ENCODE measurements at regions not wholly inside any gene's neighbourhood (a gene's known extent, or its start where the extent isn't known, plus 50 kb on each side); places are given as distances from the start of the nearest gene placed in this dataset.

GRCh38 chr10:33783078-33783477, 448.6 kb upstream of the NRP1 start:
- Histone ChIP-seq H3K27me3 (ENCODE audit: control insufficient read depth, insufficient read depth, low read length) (no peaks in the 10 kb centered on the region), H3K27ac (ENCODE audit: insufficient read depth, low read length) (no peak overlapping the region), H3K4me2 (ENCODE audit: extremely low read depth, insufficient read depth, low read length) (no peak overlapping the region), H3K36me3 (ENCODE audit: control insufficient read depth, insufficient read depth, low read length) (no peaks in the 10 kb centered on the region), H3K4me1 (ENCODE audit: control insufficient read depth, extremely low read depth, insufficient read depth, low read length) (no peaks in the 10 kb centered on the region), H3K9ac (ENCODE audit: insufficient read depth, low read length) (no peak overlapping the region), H3K4me3 (replicated peaks in 1 of 4; ENCODE audit: control extremely low read depth in 1 of 4, insufficient read depth in 1 of 4, low read depth in 3 of 4, low read length in 4 of 4) (no peak overlapping the region), H3K79me2 (ENCODE audit: control insufficient read depth, insufficient read depth, low read length) (no peaks in the 10 kb centered on the region), H4K20me1 (ENCODE audit: control insufficient read depth, extremely low read depth, insufficient read depth, low read length) (no peaks in the 10 kb centered on the region), H2AFZ (ENCODE audit: low read length) (no peak overlapping the region), H3K9me3 (ENCODE audit: control insufficient read depth, insufficient read depth, low read depth, low read length) (no peaks in the 10 kb centered on the region)
- no peak for DNase-seq (ENCODE audit: low read depth in 2 of 2)
- TF ChIP-seq EZH2 (IDR thresholded peaks at IDR 0.05; ENCODE audit: low read length, missing control alignments) (no peak), CTCF (conservative IDR thresholded peaks at IDR 0.05 in 1 of 2, IDR thresholded peaks at IDR 0.05 in 1 of 2; ENCODE audit: low read depth in 1 of 2, low read length in 2 of 2) (no peak)

- no peak for DNase-seq (ENCODE audit: low read depth in 2 of 2)
- H3K9ac ChIP-seq (ENCODE audit: insufficient read depth, low read length): no peak overlapping the region
- H4K20me1 ChIP-seq (ENCODE audit: control insufficient read depth, extremely low read depth, insufficient read depth, low read length): no peaks in the 10 kb centered on the region
- H3K9me3 ChIP-seq (ENCODE audit: control insufficient read depth, insufficient read depth, low read depth, low read length): no peaks in the 10 kb centered on the region
- no peaks in the 10 kb centered on the region for H3K4me1 ChIP-seq (ENCODE audit: control insufficient read depth, extremely low read depth, insufficient read depth, low read length)
- no peaks in the 10 kb centered on the region for H3K79me2 ChIP-seq (ENCODE audit: control insufficient read depth, insufficient read depth, low read length)
- H3K4me3 ChIP-seq (replicated peaks in 1 of 4; ENCODE audit: control extremely low read depth in 1 of 4, insufficient read depth in 1 of 4, low read depth in 3 of 4, low read length in 4 of 4): no peak overlapping the region
- H2AFZ ChIP-seq (ENCODE audit: low read length): no peak overlapping the region
- H3K4me2 ChIP-seq (ENCODE audit: extremely low read depth, insufficient read depth, low read length): no peak overlapping the region
- no peak overlapping the region for H3K27ac ChIP-seq (ENCODE audit: insufficient read depth, low read length)
- no peaks in the 10 kb centered on the region for H3K36me3 ChIP-seq (ENCODE audit: control insufficient read depth, insufficient read depth, low read length)
- H3K27me3 ChIP-seq (ENCODE audit: control insufficient read depth, insufficient read depth, low read length): no peaks in the 10 kb centered on the region
- no peak for TF ChIP-seq CTCF (conservative IDR thresholded peaks at IDR 0.05 in 1 of 2, IDR thresholded peaks at IDR 0.05 in 1 of 2; ENCODE audit: low read depth in 1 of 2, low read length in 2 of 2)
- TF ChIP-seq EZH2 (IDR thresholded peaks at IDR 0.05; ENCODE audit: low read length, missing control alignments): no peak
Measured at GRCh38 chr10:33781606-33782395, 447.3 kb upstream of the NRP1 start.

- Histone ChIP-seq H3K9ac (ENCODE audit: insufficient read depth, low read length) (no peak overlapping the region), H4K20me1 (ENCODE audit: control insufficient read depth, extremely low read depth, insufficient read depth, low read length) (no peaks in the 10 kb centered on the region), H3K4me2 (ENCODE audit: extremely low read depth, insufficient read depth, low read length) (no peak overlapping the region), H3K36me3 (ENCODE audit: control insufficient read depth, insufficient read depth, low read length) (no peaks in the 10 kb centered on the region), H2AFZ (ENCODE audit: low read length) (no peak overlapping the region), H3K27ac (ENCODE audit: insufficient read depth, low read length) (no peak overlapping the region), H3K79me2 (ENCODE audit: control insufficient read depth, insufficient read depth, low read length) (no peaks in the 10 kb centered on the region), H3K27me3 (ENCODE audit: control insufficient read depth, insufficient read depth, low read length) (no peaks in the 10 kb centered on the region), H3K4me1 (ENCODE audit: control insufficient read depth, extremely low read depth, insufficient read depth, low read length) (no peaks in the 10 kb centered on the region), H3K9me3 (ENCODE audit: control insufficient read depth, insufficient read depth, low read depth, low read length) (no peaks in the 10 kb centered on the region), H3K4me3 (replicated peaks in 1 of 4; ENCODE audit: control extremely low read depth in 1 of 4, insufficient read depth in 1 of 4, low read depth in 3 of 4, low read length in 4 of 4) (no peak overlapping the region)
- TF ChIP-seq EZH2 (IDR thresholded peaks at IDR 0.05; ENCODE audit: low read length, missing control alignments) (no peak), CTCF (conservative IDR thresholded peaks at IDR 0.05 in 1 of 2, IDR thresholded peaks at IDR 0.05 in 1 of 2; ENCODE audit: low read depth in 1 of 2, low read length in 2 of 2) (peak in 1 of 2 donors; percentile 5)
- DNase-seq (ENCODE audit: low read depth in 2 of 2): peak in 1 of 2 donors; percentile 23
Measured at GRCh38 chr10:33780961-33781360, 446.5 kb upstream of the NRP1 start.
